Breast epithelium (tissue), 3 donors: ENCODE measurements at regions not wholly inside any gene's neighbourhood (a gene's known extent, or its start where the extent isn't known, plus 50 kb on each side); places are given as distances from the start of the nearest gene placed in this dataset.

ENCODE experiments used
- CTCF ChIP-seq, 3 donors: fragments of 450-650 bp; IDR thresholded peaks; one replicate each; pipeline ENCODE4 v1.5.1; 2016 to 2017; ENCODE audit warnings: antibody characterized with exemption in 3 of 3, mild to moderate bottlenecking in 3 of 3, moderate library complexity in 3 of 3
- POLR2A ChIP-seq: fragments of 450-650 bp; IDR thresholded peaks from one replicate; pipeline ENCODE4 v1.6.1; 2016; ENCODE audit warnings: antibody characterized with exemption, mild to moderate bottlenecking, moderate library complexity
- POLR2AphosphoS5 ChIP-seq, 3 donors: sonication (generic); formaldehyde crosslinking; IDR thresholded peaks; one replicate each; pipeline ENCODE4 v1.6.1; 2017; ENCODE audit warnings: antibody characterized with exemption in 3 of 3

- TF ChIP-seq CTCF (IDR thresholded peaks at IDR 0.05) (no peak), POLR2A (no peak), POLR2AphosphoS5 (IDR thresholded peaks at IDR 0.05) (no peak)
These were observed 274.5 kb upstream of the C9orf72 start for GRCh38 chr9:27847818-27848217.
